ENCODE measurements at regions not wholly inside any gene's neighbourhood (a gene's known extent, or its start where the extent isn't known, plus 50 kb on each side); places are given as distances from the start of the nearest gene placed in this dataset.

- no peaks in the 10 kb centered on the region for H3K27me3 ChIP-seq (ENCODE audit: control insufficient read depth in 4 of 4, insufficient read depth in 4 of 4, low read length in 3 of 4)
- WGBS = 88% methylated on average over 14 of the region's 14 CpGs
- H3K9ac ChIP-seq (ENCODE audit: low read depth in 1 of 2, low read length in 2 of 2) = no peak overlapping the region
- H3K36me3 ChIP-seq (ENCODE audit: control insufficient read depth in 4 of 4, insufficient read depth in 3 of 4, low read depth in 1 of 4, low read length in 3 of 4) = no peaks in the 10 kb centered on the region
- H3K4me1 ChIP-seq (ENCODE audit: control insufficient read depth in 4 of 4, insufficient read depth in 4 of 4, low read length in 3 of 4) = no peaks in the 10 kb centered on the region
- TF ChIP-seq MAX (IDR thresholded peaks at IDR 0.05) (no peak), FOXA1 (IDR thresholded peaks at IDR 0.05) (no peak), HNF4G (IDR thresholded peaks at IDR 0.05) (no peak), SP1 (IDR thresholded peaks at IDR 0.05) (no peak), YY1 (IDR thresholded peaks at IDR 0.05) (no peak), FOXA2 (IDR thresholded peaks at IDR 0.05) (no peak), CTCF (IDR thresholded peaks at IDR 0.05; ENCODE audit: low read depth, low read length, missing input control) (no peak), RXRA (IDR thresholded peaks at IDR 0.05) (no peak), REST (IDR thresholded peaks at IDR 0.05) (no peak), EGR1 (IDR thresholded peaks at IDR 0.05; ENCODE audit: low read depth in 2 of 2) (no peak), JUND (IDR thresholded peaks at IDR 0.05) (no peak), TAF1 (conservative IDR thresholded peaks at IDR 0.05) (no peak), RAD21 (IDR thresholded peaks at IDR 0.05) (no peak), ZBTB33 (IDR thresholded peaks at IDR 0.05) (no peak), HNF4A (conservative IDR thresholded peaks at IDR 0.05) (no peak), NR2F2 (IDR thresholded peaks at IDR 0.05) (no peak), ATF3 (IDR thresholded peaks at IDR 0.05) (no peak), GABPA (IDR thresholded peaks at IDR 0.05 in 1 of 2, conservative IDR thresholded peaks at IDR 0.05 in 1 of 2) (no peak)
- peak; percentile 28 for DNase-seq (ENCODE audit: low spot score)
- H3K27ac ChIP-seq (ENCODE audit: low read depth in 1 of 2, low read length in 2 of 2) = no peak overlapping the region
- H3K4me3 ChIP-seq (ENCODE audit: low read depth in 1 of 3, low read length in 3 of 3) = no peak overlapping the region
- H3K9me3 ChIP-seq (ENCODE audit: control insufficient read depth in 4 of 4, low read length in 3 of 4) = peaks cover 0 to 8% (median 5%) of the 10 kb centered on the region in 4 donors
Measured at GRCh38 chr1:29498126-29499103, 262.1 kb downstream of the PTPRU start.
